Activated T-helper 1 cell treated with anti-CD3 and anti-CD28 coated beads, Interleukin-12 subunit alpha, Interleukin-12 subunit beta, Interleukin-2, Interleukin-4 antibody, amounts not matched to agents 30 ng/mL and 10 ng/mL and 1 ng/mL, durations not matched to agents 14 hours and 24 hours and 36 hours (primary cell): ENCODE measurements at regions not wholly inside any gene's neighbourhood (a gene's known extent, or its start where the extent isn't known, plus 50 kb on each side); places are given as distances from the start of the nearest gene placed in this dataset.

Source experiments
- DNase-seq: peaks from one replicate; pipeline ENCODE4 v3.0.0; 2021; ENCODE audit warnings: low spot score
- H3K27ac Mint-ChIP-seq: one replicate; pipeline ENCODE4 v1.8.0; 2021; ENCODE audit warnings: mild to moderate bottlenecking, mixed read lengths
- H3K27me3 Mint-ChIP-seq: one replicate; pipeline ENCODE4 v1.8.0; 2022; ENCODE audit warnings: mild to moderate bottlenecking, moderate library complexity, mixed read lengths; ENCODE audit not compliant: insufficient read depth
- H3K36me3 Mint-ChIP-seq: one replicate; pipeline ENCODE4 v1.8.0; 2021; ENCODE audit warnings: low read depth, mixed read lengths
- H3K4me1 Mint-ChIP-seq: one replicate; pipeline ENCODE4 v1.8.0; 2021; ENCODE audit warnings: low read depth, mixed read lengths
- H3K4me3 Mint-ChIP-seq: one replicate; pipeline ENCODE4 v1.8.0; 2021; ENCODE audit warnings: mild to moderate bottlenecking, moderate library complexity, mixed read lengths
- H3K9me3 Mint-ChIP-seq: one replicate; pipeline ENCODE4 v1.8.0; 2021; ENCODE audit warnings: mixed read lengths
- intact Hi-C: fragments of 100-400 bp; cut with micrococcal nuclease; formaldehyde crosslinking; loops from one replicate; pipeline ENCODE4 v1.15.1; 2024

GRCh38 chr2:164015328-164016123 is 279.7 kb upstream of the FIGN start:
- no peak for DNase-seq
- intact Hi-C loops, result no loop called here
- no peaks in the 10 kb centered on the region for H3K36me3 Mint-ChIP-seq

GRCh38 chr2:164014791-164015190 is 279.0 kb upstream of the FIGN start:
- intact Hi-C loops, result no loop called here
- Mint-ChIP-seq H3K27ac (no peak overlapping the region), H3K9me3 (no peaks in the 10 kb centered on the region), H3K4me3 (no peak overlapping the region), H3K27me3 (no peaks in the 10 kb centered on the region), H3K4me1 (no peaks in the 10 kb centered on the region), H3K36me3 (no peaks in the 10 kb centered on the region)
- no peak for DNase-seq

More at GRCh38 chr2:164015328-164016123, 279.7 kb upstream of the FIGN start:
- Mint-ChIP-seq H3K27ac (no peak overlapping the region), H3K27me3 (no peaks in the 10 kb centered on the region), H3K4me3 (no peak overlapping the region), H3K4me1 (no peaks in the 10 kb centered on the region), H3K9me3 (no peaks in the 10 kb centered on the region)

- Mint-ChIP-seq H3K4me3 (no peak overlapping the region), H3K9me3 (no peaks in the 10 kb centered on the region), H3K4me1 (no peaks in the 10 kb centered on the region)
Measured at GRCh38 chr2:164014068-164014731, 278.4 kb upstream of the FIGN start.

GRCh38 chr2:164012581-164012980 is 276.8 kb upstream of the FIGN start:
- H3K27ac Mint-ChIP-seq, result no peak overlapping the region
- no peak for DNase-seq
- H3K9me3 Mint-ChIP-seq, result no peaks in the 10 kb centered on the region
- no peak overlapping the region for H3K4me3 Mint-ChIP-seq
- H3K4me1 Mint-ChIP-seq, result no peaks in the 10 kb centered on the region
- intact Hi-C loops, result no loop called here
- no peaks in the 10 kb centered on the region for H3K36me3 Mint-ChIP-seq
- no peaks in the 10 kb centered on the region for H3K27me3 Mint-ChIP-seq

More at GRCh38 chr2:164014068-164014731, 278.4 kb upstream of the FIGN start:
- Mint-ChIP-seq H3K27me3 (no peaks in the 10 kb centered on the region), H3K36me3 (no peaks in the 10 kb centered on the region), H3K27ac (no peak overlapping the region)
- intact Hi-C loops, result no loop called here
- DNase-seq, result no peak

- H3K9me3 Mint-ChIP-seq, result no peaks in the 10 kb centered on the region
- no peaks in the 10 kb centered on the region for H3K36me3 Mint-ChIP-seq
- intact Hi-C loops, result no loop called here
- DNase-seq, result no peak
- H3K27me3 Mint-ChIP-seq, result no peaks in the 10 kb centered on the region
- no peak overlapping the region for H3K4me3 Mint-ChIP-seq
- no peaks in the 10 kb centered on the region for H3K4me1 Mint-ChIP-seq
- H3K27ac Mint-ChIP-seq, result peak overlapping the region; percentile 40
Measured at GRCh38 chr2:164009756-164010337, 274.0 kb upstream of the FIGN start.

GRCh38 chr2:164008752-164009151 is 272.9 kb upstream of the FIGN start:
- Mint-ChIP-seq H3K4me1 (no peaks in the 10 kb centered on the region), H3K9me3 (no peaks in the 10 kb centered on the region), H3K27me3 (no peaks in the 10 kb centered on the region), H3K36me3 (no peaks in the 10 kb centered on the region), H3K27ac (no peak overlapping the region), H3K4me3 (no peak overlapping the region)
- no peak for DNase-seq
- intact Hi-C loops, result no loop called here

- Mint-ChIP-seq H3K27ac (no peak overlapping the region), H3K9me3 (no peaks in the 10 kb centered on the region), H3K36me3 (no peaks in the 10 kb centered on the region), H3K4me3 (no peak overlapping the region), H3K27me3 (no peaks in the 10 kb centered on the region), H3K4me1 (no peaks in the 10 kb centered on the region)
- no peak for DNase-seq
- intact Hi-C loops, result no loop called here
Measured at GRCh38 chr2:164006704-164007103, 270.9 kb upstream of the FIGN start.

GRCh38 chr2:164000176-164000575 is 264.4 kb upstream of the FIGN start:
- H3K4me1 Mint-ChIP-seq, result no peaks in the 10 kb centered on the region
- no peaks in the 10 kb centered on the region for H3K9me3 Mint-ChIP-seq
- H3K27ac Mint-ChIP-seq, result no peak overlapping the region

GRCh38 chr2:163997466-163997865 is 261.7 kb upstream of the FIGN start:
- no peaks in the 10 kb centered on the region for H3K9me3 Mint-ChIP-seq
- intact Hi-C loops, result no loop called here
- no peak overlapping the region for H3K4me3 Mint-ChIP-seq

More at GRCh38 chr2:164000176-164000575, 264.4 kb upstream of the FIGN start:
- Mint-ChIP-seq H3K4me3 (no peak overlapping the region), H3K36me3 (no peaks in the 10 kb centered on the region), H3K27me3 (no peaks in the 10 kb centered on the region)
- DNase-seq, result no peak
- intact Hi-C loops, result no loop called here

GRCh38 chr2:163990541-163990940 is 254.7 kb upstream of the FIGN start:
- Mint-ChIP-seq H3K27me3 (no peaks in the 10 kb centered on the region), H3K9me3 (no peaks in the 10 kb centered on the region), H3K4me1 (no peaks in the 10 kb centered on the region), H3K36me3 (no peaks in the 10 kb centered on the region), H3K27ac (no peak overlapping the region), H3K4me3 (no peak overlapping the region)
- DNase-seq, result no peak
- intact Hi-C loops, result no loop called here

More at GRCh38 chr2:163997466-163997865, 261.7 kb upstream of the FIGN start:
- H3K36me3 Mint-ChIP-seq, result no peaks in the 10 kb centered on the region
- H3K27ac Mint-ChIP-seq, result no peak overlapping the region
- H3K4me1 Mint-ChIP-seq, result no peaks in the 10 kb centered on the region
- no peaks in the 10 kb centered on the region for H3K27me3 Mint-ChIP-seq
- DNase-seq, result no peak

- H3K4me3 Mint-ChIP-seq, result no peak overlapping the region
- no peaks in the 10 kb centered on the region for H3K4me1 Mint-ChIP-seq
- H3K36me3 Mint-ChIP-seq, result no peaks in the 10 kb centered on the region
- intact Hi-C loops, result no loop called here
- no peaks in the 10 kb centered on the region for H3K9me3 Mint-ChIP-seq
- H3K27ac Mint-ChIP-seq, result no peak overlapping the region
- DNase-seq, result no peak
- H3K27me3 Mint-ChIP-seq, result no peaks in the 10 kb centered on the region
Measured at GRCh38 chr2:163990101-163990500, 254.3 kb upstream of the FIGN start.

- H3K4me1 Mint-ChIP-seq, result no peaks in the 10 kb centered on the region
- intact Hi-C loops, result no loop called here
- H3K9me3 Mint-ChIP-seq, result no peaks in the 10 kb centered on the region
- H3K27ac Mint-ChIP-seq, result no peak overlapping the region
- H3K27me3 Mint-ChIP-seq, result no peaks in the 10 kb centered on the region
- no peak for DNase-seq
- H3K36me3 Mint-ChIP-seq, result no peaks in the 10 kb centered on the region
- no peak overlapping the region for H3K4me3 Mint-ChIP-seq
Measured at GRCh38 chr2:163987175-163987940, 251.6 kb upstream of the FIGN start.

GRCh38 chr2:163984986-163985385 is 249.2 kb upstream of the FIGN start:
- no peaks in the 10 kb centered on the region for H3K4me1 Mint-ChIP-seq
- no peak overlapping the region for H3K27ac Mint-ChIP-seq
- H3K36me3 Mint-ChIP-seq, result no peaks in the 10 kb centered on the region
- intact Hi-C loops, result no loop called here
- peaks cover 5% of the 10 kb centered on the region for H3K9me3 Mint-ChIP-seq
- no peak overlapping the region for H3K4me3 Mint-ChIP-seq
- DNase-seq, result no peak
- H3K27me3 Mint-ChIP-seq, result no peaks in the 10 kb centered on the region
